RKO (cell line): ENCODE measurements at regions not wholly inside any gene's neighbourhood (a gene's known extent, or its start where the extent isn't known, plus 50 kb on each side); places are given as distances from the start of the nearest gene placed in this dataset.

Experiments used
- DNase-seq: peaks from one replicate; pipeline ENCODE4 v3.0.0-alpha.2; 2016; ENCODE audit warnings: low spot score

- peak; percentile 60 for DNase-seq
These were observed 72.9 kb upstream of the DSP start for GRCh38 chr6:7468382-7469081.

GRCh38 chr6:7469696-7470095 is 71.8 kb upstream of the DSP start:
- DNase-seq: no peak

- DNase-seq: no peak
These were observed 70.3 kb upstream of the DSP start for GRCh38 chr6:7471171-7471570.

GRCh38 chr6:7473805-7474719 is 67.4 kb upstream of the DSP start:
- DNase-seq: no peak

- no peak for DNase-seq
These were observed 66.4 kb upstream of the DSP start for GRCh38 chr6:7475081-7475480.

- peak; percentile 13 for DNase-seq
These were observed 61.6 kb upstream of the DSP start for GRCh38 chr6:7479801-7480266.

- DNase-seq: no peak
These were observed 56.8 kb upstream of the DSP start for GRCh38 chr6:7484666-7485065.

- no peak for DNase-seq
These were observed 54.5 kb upstream of the DSP start for GRCh38 chr6:7486951-7487350.

GRCh38 chr6:7488494-7488893 is 53.0 kb upstream of the DSP start:
- DNase-seq: no peak

- DNase-seq: no peak
These were observed 52.1 kb upstream of the DSP start for GRCh38 chr6:7489376-7489775.
